ENCODE measurements at regions not wholly inside any gene's neighbourhood (a gene's known extent, or its start where the extent isn't known, plus 50 kb on each side); places are given as distances from the start of the nearest gene placed in this dataset.

GRCh38 chr15:59940928-59941327 lies 63.2 kb upstream of the FOXB1 start:
- TF ChIP-seq EZH2 (IDR thresholded peaks at IDR 0.05; ENCODE audit: borderline replicate concordance, low read depth, low read length, severe bottlenecking) (no peak), CTCF (IDR thresholded peaks at IDR 0.05; ENCODE audit: borderline replicate concordance, extremely low read depth, low read length, poor library complexity, severe bottlenecking) (no peak)
